ENCODE measurements at regions not wholly inside any gene's neighbourhood (a gene's known extent, or its start where the extent isn't known, plus 50 kb on each side); places are given as distances from the start of the nearest gene placed in this dataset.

GRCh38 chr10:78817804-78818203 lies 251.0 kb upstream of the ZMIZ1 start:
- no peak for TF ChIP-seq ZNF274 (IDR thresholded peaks at IDR 0.05; ENCODE audit: low read depth, low read length)
- TF ChIP-seq, protein P1, sequence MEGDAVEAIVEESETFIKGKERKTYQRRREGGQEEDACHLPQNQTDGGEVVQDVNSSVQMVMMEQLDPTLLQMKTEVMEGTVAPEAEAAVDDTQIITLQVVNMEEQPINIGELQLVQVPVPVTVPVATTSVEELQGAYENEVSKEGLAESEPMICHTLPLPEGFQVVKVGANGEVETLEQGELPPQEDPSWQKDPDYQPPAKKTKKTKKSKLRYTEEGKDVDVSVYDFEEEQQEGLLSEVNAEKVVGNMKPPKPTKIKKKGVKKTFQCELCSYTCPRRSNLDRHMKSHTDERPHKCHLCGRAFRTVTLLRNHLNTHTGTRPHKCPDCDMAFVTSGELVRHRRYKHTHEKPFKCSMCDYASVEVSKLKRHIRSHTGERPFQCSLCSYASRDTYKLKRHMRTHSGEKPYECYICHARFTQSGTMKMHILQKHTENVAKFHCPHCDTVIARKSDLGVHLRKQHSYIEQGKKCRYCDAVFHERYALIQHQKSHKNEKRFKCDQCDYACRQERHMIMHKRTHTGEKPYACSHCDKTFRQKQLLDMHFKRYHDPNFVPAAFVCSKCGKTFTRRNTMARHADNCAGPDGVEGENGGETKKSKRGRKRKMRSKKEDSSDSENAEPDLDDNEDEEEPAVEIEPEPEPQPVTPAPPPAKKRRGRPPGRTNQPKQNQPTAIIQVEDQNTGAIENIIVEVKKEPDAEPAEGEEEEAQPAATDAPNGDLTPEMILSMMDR (IDR thresholded peaks at IDR 0.05 in 2 of 3, conservative IDR thresholded peaks at IDR 0.05 in 1 of 3; ENCODE audit: borderline replicate concordance in 1 of 3, insufficient read depth in 1 of 3, low read depth in 2 of 3, low read length in 2 of 3), result no peak
- TF ChIP-seq, protein P2, sequence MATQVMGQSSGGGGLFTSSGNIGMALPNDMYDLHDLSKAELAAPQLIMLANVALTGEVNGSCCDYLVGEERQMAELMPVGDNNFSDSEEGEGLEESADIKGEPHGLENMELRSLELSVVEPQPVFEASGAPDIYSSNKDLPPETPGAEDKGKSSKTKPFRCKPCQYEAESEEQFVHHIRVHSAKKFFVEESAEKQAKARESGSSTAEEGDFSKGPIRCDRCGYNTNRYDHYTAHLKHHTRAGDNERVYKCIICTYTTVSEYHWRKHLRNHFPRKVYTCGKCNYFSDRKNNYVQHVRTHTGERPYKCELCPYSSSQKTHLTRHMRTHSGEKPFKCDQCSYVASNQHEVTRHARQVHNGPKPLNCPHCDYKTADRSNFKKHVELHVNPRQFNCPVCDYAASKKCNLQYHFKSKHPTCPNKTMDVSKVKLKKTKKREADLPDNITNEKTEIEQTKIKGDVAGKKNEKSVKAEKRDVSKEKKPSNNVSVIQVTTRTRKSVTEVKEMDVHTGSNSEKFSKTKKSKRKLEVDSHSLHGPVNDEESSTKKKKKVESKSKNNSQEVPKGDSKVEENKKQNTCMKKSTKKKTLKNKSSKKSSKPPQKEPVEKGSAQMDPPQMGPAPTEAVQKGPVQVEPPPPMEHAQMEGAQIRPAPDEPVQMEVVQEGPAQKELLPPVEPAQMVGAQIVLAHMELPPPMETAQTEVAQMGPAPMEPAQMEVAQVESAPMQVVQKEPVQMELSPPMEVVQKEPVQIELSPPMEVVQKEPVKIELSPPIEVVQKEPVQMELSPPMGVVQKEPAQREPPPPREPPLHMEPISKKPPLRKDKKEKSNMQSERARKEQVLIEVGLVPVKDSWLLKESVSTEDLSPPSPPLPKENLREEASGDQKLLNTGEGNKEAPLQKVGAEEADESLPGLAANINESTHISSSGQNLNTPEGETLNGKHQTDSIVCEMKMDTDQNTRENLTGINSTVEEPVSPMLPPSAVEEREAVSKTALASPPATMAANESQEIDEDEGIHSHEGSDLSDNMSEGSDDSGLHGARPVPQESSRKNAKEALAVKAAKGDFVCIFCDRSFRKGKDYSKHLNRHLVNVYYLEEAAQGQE (IDR thresholded peaks at IDR 0.05; ENCODE audit: low read depth), result no peak
- TF ChIP-seq POLR2AphosphoS5 (IDR thresholded peaks at IDR 0.05; ENCODE audit: low read depth, low read length), result no peak
- TF ChIP-seq, protein P3, sequence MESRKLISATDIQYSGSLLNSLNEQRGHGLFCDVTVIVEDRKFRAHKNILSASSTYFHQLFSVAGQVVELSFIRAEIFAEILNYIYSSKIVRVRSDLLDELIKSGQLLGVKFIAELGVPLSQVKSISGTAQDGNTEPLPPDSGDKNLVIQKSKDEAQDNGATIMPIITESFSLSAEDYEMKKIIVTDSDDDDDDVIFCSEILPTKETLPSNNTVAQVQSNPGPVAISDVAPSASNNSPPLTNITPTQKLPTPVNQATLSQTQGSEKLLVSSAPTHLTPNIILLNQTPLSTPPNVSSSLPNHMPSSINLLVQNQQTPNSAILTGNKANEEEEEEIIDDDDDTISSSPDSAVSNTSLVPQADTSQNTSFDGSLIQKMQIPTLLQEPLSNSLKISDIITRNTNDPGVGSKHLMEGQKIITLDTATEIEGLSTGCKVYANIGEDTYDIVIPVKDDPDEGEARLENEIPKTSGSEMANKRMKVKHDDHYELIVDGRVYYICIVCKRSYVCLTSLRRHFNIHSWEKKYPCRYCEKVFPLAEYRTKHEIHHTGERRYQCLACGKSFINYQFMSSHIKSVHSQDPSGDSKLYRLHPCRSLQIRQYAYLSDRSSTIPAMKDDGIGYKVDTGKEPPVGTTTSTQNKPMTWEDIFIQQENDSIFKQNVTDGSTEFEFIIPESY (IDR thresholded peaks at IDR 0.05; ENCODE audit: extremely low read depth, insufficient replicate concordance, low read length), result no peak
- no peak for TF ChIP-seq POLR2A (IDR thresholded peaks at IDR 0.05; ENCODE audit: borderline replicate concordance, extremely low read depth, insufficient read depth, insufficient read length)
- TF ChIP-seq, protein P4, sequence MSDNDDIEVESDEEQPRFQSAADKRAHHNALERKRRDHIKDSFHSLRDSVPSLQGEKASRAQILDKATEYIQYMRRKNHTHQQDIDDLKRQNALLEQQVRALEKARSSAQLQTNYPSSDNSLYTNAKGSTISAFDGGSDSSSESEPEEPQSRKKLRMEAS (IDR thresholded peaks at IDR 0.05), result no peak
- no peak for TF ChIP-seq YY1 (IDR thresholded peaks at IDR 0.05; ENCODE audit: extremely low read depth, insufficient replicate concordance, low read depth, low read length)
- TF ChIP-seq EZH2phosphoT487 (IDR thresholded peaks at IDR 0.05; ENCODE audit: borderline replicate concordance), result no peak
- no peak for TF ChIP-seq SP1 (IDR thresholded peaks at IDR 0.05; ENCODE audit: low read depth)
- TF ChIP-seq FOSL1 (IDR thresholded peaks at IDR 0.05; ENCODE audit: low read depth), result no peak
- TF ChIP-seq ZFX (IDR thresholded peaks at IDR 0.05), result no peak

All from HCT116 (cell line).